Right hindlimb (tissue), 1 donor: ENCODE measurements at regions not wholly inside any gene's neighbourhood (a gene's known extent, or its start where the extent isn't known, plus 50 kb on each side); places are given as distances from the start of the nearest gene placed in this dataset.
A peak's percentile ranks its signal among the peaks of the same experiment; 100 is the strongest.

Source experiments
- DNase-seq: peaks from one replicate; pipeline ENCODE4 v3.0.0-alpha.2; 2018

DNA sequence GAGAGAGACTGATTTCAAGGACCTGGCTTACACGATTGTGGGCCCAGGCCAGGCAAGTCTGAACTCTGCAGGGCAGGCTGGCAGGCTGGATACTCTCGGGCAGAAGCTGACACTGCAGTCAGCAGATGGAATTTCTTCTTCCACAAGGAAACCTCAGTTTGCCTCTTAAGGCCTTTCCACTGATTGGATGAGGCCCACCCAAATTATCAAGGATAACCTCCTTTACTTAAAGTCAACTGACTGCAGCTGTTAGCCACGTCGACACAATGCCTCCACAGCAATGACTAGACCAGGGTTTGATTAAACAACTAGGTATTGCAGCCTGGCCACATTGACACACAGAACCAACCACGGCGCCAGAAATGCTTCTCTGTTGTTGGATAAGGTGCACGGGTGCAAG is 130.5 kb downstream of the PSMG1 start:
- no peak for DNase-seq

- no peak for DNase-seq
Measured at GRCh38 chr21:39051588-39051949, 131.7 kb downstream of the PSMG1 start.

DNA sequence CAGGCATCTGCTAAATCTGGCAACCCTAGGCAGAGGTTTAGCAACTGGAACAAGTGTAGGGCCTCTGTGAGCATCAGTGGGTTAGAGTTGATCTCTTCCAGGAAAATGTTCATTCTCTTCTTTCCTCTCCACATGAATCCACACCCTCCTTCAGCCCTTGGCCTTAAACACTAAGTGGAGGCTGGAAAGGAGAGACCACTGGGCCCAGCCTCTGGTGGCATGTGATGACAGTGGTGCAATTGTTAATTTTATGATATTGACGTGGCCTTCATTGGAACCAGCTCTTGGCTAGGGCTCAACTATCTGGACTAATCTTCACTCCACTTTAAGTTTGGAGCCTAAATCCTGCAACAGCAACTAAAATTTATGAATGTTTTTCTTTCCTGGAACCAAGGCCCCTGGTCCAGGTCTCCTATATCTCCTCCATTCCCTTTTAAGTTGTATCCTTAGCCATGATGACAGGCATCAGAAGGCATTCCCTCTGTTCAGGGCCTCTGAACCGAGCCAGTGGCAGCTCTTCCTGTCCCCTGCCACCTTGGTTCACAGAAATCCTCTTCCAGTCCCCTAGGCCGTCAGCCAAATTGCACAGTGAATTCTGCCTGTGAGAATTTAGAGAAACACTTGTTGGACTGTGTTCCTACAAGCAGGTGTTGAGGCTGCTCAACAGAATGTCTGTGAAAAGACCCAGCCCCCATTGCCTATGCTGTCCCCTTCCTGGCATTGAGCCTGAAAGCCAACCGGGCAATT is 132.2 kb downstream of the PSMG1 start:
- peak; percentile 75 for DNase-seq

DNA sequence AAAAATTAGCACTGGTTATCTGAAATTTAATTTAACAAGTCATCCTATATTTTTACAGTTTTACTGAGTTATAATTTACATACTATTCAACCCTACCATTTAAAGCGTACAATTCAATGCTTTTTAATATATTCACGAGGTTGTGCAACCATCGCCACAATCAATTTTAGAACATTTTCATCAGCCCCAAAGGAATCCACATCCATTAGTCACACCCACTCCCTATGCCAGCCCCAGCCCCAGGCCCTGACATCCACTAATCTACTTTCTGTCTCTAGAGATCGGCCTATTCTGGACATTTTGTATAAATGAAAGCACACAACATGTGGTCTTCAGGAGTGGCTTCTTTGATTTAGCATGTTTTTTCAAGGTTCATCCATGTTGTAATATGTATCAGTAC is 134.7 kb downstream of the PSMG1 start:
- DNase-seq: no peak

DNA sequence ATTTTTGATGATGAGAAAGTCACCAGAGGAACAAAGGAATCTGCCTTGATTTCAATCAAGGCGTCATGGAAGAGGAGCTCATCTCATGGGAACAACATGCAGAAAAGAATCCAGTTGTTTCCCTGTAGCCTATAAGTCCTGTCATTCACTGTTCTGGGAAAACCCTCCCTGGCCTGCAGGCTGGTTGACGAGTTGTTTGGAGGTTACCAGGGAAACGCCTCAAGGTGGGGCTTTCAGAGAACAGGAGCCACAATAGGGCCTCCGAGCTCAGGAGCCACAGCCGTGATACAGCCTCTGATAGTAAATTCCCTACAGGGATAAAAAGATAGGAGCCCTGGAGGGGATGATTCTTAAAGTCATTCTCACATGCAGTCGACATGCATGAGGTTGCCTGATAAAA is 135.2 kb downstream of the PSMG1 start:
- DNase-seq: peak; percentile 63

- DNase-seq: no peak
Measured at GRCh38 chr21:39047046-39047445, 136.2 kb downstream of the PSMG1 start.

GRCh38 chr21:39046236-39046916 is 136.9 kb downstream of the PSMG1 start:
- DNase-seq: no peak

GRCh38 chr21:39041816-39042215 is 141.4 kb downstream of the PSMG1 start:
- DNase-seq: peak; percentile 59

GRCh38 chr21:39040494-39041110 is 142.6 kb downstream of the PSMG1 start:
- no peak for DNase-seq

DNA sequence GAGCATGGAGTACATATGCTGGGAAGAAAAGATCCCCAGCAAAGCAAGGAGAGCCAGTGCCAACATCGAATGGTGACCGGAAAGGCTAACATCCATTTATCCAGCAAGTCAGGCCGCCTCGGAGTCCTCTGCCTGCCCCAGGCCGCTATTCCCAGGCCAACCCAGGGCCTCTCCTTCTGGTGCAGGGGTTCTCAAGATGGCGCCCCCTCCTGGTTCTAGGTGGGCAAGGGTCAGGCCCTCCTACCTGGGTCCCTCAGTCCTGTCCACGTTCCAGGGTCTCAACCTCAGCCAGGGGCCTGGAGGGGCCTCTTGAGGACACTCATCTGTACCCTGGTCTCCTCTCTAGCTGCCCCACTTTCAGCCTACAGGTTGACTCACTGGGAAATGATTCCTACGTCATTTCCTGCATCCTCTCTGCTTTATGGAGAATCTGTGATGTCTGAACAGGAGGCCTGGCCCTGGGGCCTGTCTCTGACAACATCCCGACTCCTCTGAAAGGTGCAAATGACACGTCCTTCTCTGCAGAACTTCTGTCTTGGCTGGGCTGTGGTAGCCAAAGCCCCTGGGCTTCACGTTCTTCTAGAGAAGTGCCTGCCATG is 145.3 kb downstream of the PSMG1 start:
- no peak for DNase-seq

DNA sequence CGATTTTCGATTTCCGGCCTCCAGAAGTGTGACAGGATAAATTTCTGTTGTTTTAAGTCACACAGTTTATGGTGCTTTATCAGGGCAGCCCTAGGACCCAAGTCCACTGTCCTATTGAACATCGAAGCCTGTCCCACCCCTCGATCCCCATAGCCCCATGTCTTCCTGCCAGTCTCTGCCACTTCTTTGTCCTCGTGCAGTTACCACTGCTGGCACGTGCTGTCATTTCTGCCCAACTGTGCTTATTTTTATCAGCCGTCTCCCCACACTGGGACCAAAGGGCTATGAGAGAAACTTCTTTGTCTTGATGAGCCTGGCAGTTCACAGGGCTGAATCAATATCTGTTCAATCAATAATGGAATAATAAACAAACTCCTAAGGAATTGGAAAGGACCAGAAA is 146.7 kb downstream of the PSMG1 start:
- DNase-seq: no peak

GRCh38 chr21:39034590-39035536 is 148.4 kb downstream of the PSMG1 start:
- no peak for DNase-seq

DNA sequence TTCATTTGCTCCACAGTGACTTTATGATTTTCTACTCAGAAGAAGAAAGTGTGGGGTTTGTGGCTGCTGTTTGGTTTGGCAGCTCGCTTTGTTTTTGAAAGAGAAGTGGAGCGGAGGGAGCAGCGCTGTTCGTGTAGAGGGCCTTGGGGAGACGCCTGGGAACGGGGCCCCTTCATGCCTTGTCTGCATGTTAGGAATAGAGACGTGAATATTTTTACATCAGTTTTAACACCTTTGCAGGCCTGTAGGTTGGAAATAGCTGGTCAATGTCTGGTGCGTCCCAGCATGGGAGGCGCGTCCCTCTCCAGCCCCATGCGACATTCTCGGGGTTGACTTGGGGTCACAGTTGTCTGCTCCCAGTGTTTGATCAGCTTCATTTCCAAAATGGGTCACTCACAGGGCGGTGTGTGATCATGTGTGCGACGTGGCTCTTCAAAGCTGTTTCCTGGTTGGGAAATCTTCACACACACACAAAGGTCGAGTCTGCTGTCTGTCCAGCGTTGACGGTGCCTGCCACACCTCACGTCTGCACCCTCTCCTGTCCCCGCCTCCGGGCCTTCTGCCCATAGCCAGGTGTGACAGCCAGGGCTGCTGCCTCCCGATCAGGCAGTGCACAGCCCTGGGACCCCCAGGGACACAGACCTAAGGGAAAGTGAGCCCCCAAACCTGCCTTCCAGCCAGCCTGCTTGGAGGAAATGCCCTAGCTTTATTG is 149.2 kb downstream of the PSMG1 start:
- peak; percentile 52 for DNase-seq

DNA sequence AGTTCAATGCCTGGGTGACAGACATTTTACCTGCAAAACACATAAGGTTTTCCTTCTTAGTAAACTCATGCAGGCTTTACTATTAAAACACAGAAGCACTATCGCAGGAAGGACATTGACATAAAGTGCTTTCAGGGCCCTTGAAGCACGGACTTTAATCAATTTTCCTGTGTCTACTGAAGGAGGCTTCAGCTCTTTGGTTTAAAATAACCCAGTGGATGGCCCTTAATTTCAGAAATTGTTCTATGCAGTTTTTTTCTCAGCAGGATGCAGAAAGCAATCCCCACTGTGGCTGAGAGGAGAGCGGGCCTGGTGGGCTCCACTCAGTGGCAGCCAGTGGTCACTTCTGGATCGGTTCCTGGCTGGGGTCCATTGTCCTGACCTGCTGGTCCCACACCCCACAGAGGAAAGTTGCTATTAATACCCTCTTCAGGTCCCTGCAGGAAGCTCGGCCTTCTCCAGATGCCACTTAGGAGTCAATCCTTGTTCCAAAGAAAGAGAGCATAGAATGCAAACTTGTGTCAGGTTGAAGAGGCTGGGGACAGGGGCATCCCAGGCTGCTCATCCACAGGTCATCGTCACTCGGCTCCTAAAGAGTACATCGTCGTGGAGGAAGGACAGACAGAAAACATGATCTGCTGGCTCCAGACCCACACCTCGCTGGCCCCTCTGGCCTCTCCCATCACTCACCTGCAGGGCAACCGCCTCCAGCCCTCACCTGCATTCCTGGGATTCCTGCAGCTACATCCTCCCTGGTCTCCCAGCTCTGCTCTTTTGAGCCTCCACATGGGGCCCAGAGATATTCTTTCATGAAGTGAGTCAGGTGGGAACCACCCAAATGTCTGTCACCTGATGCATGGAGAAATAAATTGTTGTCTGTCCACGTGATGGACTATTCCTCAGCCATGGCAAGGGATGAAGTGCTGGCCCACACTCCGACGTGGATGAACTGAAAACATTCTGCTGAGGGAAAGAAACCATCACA is 153.1 kb downstream of the PSMG1 start:
- no peak for DNase-seq

DNA sequence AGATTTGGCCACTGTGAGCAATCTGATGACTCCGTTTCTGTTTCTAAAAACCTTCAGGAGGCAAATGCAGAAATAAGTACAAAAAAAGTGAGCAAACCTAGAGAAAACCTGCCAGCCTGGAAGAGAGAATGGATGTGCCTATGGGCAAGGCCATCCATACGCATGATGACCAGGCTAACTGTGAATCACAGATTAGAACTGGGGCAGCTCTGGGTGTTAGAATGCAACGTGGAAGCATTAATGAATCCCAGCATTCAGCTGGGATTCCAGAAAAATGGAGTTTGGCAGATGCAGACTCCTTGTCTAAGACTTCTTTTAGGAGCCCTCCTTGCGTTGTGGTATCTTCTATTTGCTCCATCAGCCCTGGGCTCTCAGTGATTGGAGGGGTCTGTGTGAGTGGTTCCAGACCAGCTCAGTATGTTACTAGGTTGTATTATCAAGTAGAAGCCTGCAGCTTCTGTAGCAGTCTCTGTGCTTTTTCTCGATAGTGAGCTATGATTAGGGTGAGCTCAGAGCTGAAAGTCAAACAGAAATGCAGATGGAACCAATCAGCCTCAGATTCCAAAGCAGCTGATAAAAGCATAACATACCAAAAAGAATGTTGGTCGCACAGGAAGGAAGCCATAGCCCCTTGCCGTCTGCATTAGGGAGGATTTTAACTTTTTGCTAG is 154.0 kb downstream of the PSMG1 start:
- no peak for DNase-seq

GRCh38 chr21:39025198-39025597 is 158.1 kb downstream of the PSMG1 start:
- no peak for DNase-seq

GRCh38 chr21:39024538-39024937 is 158.7 kb downstream of the PSMG1 start:
- no peak for DNase-seq

DNA sequence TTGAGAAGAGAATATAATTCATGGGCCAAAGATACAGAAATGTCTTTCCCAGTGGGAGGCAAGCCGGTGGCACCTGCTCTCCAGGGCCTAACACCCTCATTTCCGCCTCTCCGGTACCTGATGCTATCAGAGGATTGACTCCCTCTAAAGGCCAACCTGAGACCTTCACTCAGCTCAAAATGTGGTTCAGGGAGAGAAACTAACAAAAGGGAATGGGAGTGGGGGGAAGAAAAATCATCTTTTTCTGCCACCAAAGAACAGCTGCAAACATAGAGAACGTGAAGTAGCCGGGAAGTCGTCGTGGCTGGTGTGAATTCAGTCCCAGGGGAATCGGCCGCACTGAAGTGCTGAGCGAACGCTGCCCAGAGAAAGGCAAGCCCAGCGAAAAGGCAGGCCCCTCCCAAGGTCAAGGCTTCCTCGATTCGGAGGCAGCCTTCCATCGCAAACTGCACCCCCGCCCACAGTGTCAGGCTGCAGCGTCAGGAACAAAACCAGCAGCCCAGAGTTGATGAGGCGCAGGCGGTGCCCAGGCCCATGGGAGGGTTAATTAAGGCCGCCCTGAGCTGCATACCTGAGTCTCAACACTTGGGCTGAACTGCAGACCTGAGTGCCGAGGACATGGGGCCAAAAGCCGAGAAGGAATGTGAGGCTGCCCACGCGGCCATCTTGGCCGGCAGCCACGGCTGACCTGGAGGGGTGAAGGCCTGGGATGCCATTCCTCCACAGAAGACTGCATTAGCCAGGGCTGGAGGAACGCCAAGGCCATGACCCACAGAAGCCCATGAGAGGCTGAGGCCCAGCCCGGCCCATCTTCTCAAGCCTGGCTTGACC is 160.2 kb downstream of the PSMG1 start:
- peak; percentile 66 for DNase-seq

GRCh38 chr21:39022466-39022862 is 160.8 kb downstream of the PSMG1 start:
- DNase-seq: no peak
